Activated CD4-positive, alpha-beta T cell treated with anti-CD3 and anti-CD28 coated beads, Interleukin-2, amount 10 ng/mL, durations not matched to agents 7 days and 5 days (primary cell): ENCODE measurements at regions not wholly inside any gene's neighbourhood (a gene's known extent, or its start where the extent isn't known, plus 50 kb on each side); places are given as distances from the start of the nearest gene placed in this dataset.
"Not testable (repeated sequence)": the region's sequence is repeated elsewhere in the genome, so short reads cannot be mapped to it uniquely, and the experiment has no call there.

Source experiments
- CTCF ChIA-PET: fragments of 350-600 bp; sonication (Branson Sonifier 250); formaldehyde crosslinking; loops from one replicate; lab custom pipeline; 2021; ENCODE audit warnings: antibody characterized with exemption; lab: Charles Lee
- POLR2A ChIA-PET: fragments of 350-600 bp; sonication (Branson Sonifier 250); formaldehyde crosslinking; loops from one replicate; lab custom pipeline; 2021; ENCODE audit warnings: antibody characterized with exemption; lab: Charles Lee
- DNase-seq: peaks from one replicate; pipeline ENCODE4 v3.0.0-alpha.2; 2020
- H3K27ac Mint-ChIP-seq: one replicate; pipeline ENCODE4 v1.8.0; 2021; ENCODE audit warnings: mild to moderate bottlenecking, moderate library complexity, mixed read lengths
- H3K27me3 Mint-ChIP-seq: one replicate; pipeline ENCODE4 v1.8.0; 2021; ENCODE audit warnings: mixed read lengths
- H3K36me3 Mint-ChIP-seq: one replicate; pipeline ENCODE4 v1.8.0; 2021; ENCODE audit warnings: low read depth, mixed read lengths
- H3K4me1 Mint-ChIP-seq: one replicate; pipeline ENCODE4 v1.8.0; 2021; ENCODE audit warnings: mixed read lengths
- H3K4me3 Mint-ChIP-seq: one replicate; pipeline ENCODE4 v1.8.0; 2021; ENCODE audit warnings: mild to moderate bottlenecking, moderate library complexity, mixed read lengths
- H3K9me3 Mint-ChIP-seq: one replicate; pipeline ENCODE4 v1.8.0; 2021; ENCODE audit warnings: mixed read lengths

DNA sequence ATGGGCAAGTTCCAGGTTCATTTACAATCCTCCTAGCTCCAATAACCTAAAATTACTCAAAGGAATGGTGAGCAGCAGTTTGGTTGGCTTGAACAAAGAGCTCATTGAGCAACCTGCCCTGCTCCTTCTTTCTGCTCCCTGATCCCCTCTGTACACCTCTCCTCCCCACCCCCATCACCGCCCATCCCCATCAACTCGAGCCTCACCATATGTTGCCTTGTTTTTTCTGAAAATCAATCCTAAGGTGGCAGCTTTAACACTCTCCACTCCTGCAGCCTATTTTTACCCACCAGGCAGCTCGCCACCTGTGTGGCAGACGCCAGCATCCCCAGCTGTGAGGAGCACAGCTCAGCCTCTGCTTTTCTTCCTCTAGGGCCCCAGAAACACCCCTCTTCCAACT is 533.4 kb upstream of the BRINP1 start:
- Mint-ChIP-seq H3K9me3 (no peaks in the 10 kb centered on the region), H3K27ac (no peak overlapping the region), H3K4me3 (no peak overlapping the region), H3K36me3 (no peaks in the 10 kb centered on the region), H3K4me1 (no peaks in the 10 kb centered on the region), H3K27me3 (no peaks in the 10 kb centered on the region)
- CTCF ChIA-PET = no interaction called here
- no peak for DNase-seq
- POLR2A ChIA-PET = no interaction called here

- no peaks in the 10 kb centered on the region for H3K4me1 Mint-ChIP-seq
- ChIA-PET POLR2A (no interaction called here), CTCF (no interaction called here)
- H3K4me3 Mint-ChIP-seq = no peak overlapping the region
- H3K27ac Mint-ChIP-seq = no peak overlapping the region
- H3K9me3 Mint-ChIP-seq = no peaks in the 10 kb centered on the region
- H3K36me3 Mint-ChIP-seq = no peaks in the 10 kb centered on the region
- no peaks in the 10 kb centered on the region for H3K27me3 Mint-ChIP-seq
- DNase-seq = no peak
Measured at GRCh38 chr9:119898316-119898715, 529.1 kb upstream of the BRINP1 start.

DNA sequence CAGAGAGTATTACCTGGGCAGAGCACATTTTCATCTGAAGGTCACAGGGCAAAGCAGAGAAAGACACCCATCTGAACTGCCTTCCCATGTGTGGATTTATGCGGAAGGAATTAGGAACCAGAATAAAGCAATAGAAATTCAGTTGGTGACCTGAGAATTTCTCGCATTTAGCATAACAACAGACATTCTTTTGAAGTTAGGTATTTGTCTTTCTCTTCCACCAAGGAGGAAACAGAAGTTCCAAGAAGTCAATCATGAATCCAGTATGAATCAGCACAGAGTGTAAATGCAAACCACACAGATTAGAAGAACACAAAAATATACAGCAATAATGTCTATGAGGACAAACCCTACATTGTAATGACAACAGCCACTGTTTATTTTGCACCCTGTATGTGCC is 515.2 kb upstream of the BRINP1 start:
- Mint-ChIP-seq H3K4me1 (no peaks in the 10 kb centered on the region), H3K9me3 (no peaks in the 10 kb centered on the region), H3K27me3 (no peaks in the 10 kb centered on the region), H3K36me3 (no peaks in the 10 kb centered on the region), H3K27ac (no peak overlapping the region), H3K4me3 (no peak overlapping the region)
- CTCF ChIA-PET = no interaction called here
- POLR2A ChIA-PET = no interaction called here
- no peak for DNase-seq

DNA sequence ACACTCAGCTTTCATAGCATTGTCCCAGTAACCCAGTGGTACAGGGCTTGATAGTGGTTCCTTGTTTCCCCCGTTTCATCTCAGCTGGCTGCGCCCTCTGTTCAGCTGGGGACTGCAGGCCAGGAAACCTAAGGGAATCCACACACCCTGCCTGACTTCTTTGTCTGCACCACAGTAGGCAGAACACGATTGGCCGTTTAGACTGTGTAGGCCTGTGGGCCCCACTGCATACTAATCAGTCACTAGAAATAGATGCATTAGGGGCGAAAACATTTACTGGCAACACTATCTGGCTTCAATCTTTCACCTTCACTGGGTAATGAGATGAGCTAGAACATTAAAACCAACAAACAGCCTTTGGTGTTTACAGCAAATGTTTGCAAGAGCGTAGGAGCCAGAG is 512.7 kb upstream of the BRINP1 start:
- CTCF ChIA-PET = interaction anchor here (1.2 kb wide), 1 partner anchor 12 kb away, joined by 3 read pairs; no protein-coding TSS in a partner anchor
- no peaks in the 10 kb centered on the region for H3K9me3 Mint-ChIP-seq
- H3K27ac Mint-ChIP-seq = no peak overlapping the region
- H3K4me1 Mint-ChIP-seq = no peaks in the 10 kb centered on the region
- no peak overlapping the region for H3K4me3 Mint-ChIP-seq
- no peaks in the 10 kb centered on the region for H3K27me3 Mint-ChIP-seq
- no peaks in the 10 kb centered on the region for H3K36me3 Mint-ChIP-seq
- POLR2A ChIA-PET = no interaction called here
- no peak for DNase-seq

GRCh38 chr9:119880361-119880760 is 511.1 kb upstream of the BRINP1 start:
- DNase-seq = no peak
- POLR2A ChIA-PET = no interaction called here
- no peaks in the 10 kb centered on the region for H3K9me3 Mint-ChIP-seq
- H3K27me3 Mint-ChIP-seq = no peaks in the 10 kb centered on the region
- H3K36me3 Mint-ChIP-seq = no peaks in the 10 kb centered on the region
- CTCF ChIA-PET = no interaction called here
- H3K4me3 Mint-ChIP-seq = no peak overlapping the region
- H3K4me1 Mint-ChIP-seq = no peaks in the 10 kb centered on the region
- no peak overlapping the region for H3K27ac Mint-ChIP-seq

DNA sequence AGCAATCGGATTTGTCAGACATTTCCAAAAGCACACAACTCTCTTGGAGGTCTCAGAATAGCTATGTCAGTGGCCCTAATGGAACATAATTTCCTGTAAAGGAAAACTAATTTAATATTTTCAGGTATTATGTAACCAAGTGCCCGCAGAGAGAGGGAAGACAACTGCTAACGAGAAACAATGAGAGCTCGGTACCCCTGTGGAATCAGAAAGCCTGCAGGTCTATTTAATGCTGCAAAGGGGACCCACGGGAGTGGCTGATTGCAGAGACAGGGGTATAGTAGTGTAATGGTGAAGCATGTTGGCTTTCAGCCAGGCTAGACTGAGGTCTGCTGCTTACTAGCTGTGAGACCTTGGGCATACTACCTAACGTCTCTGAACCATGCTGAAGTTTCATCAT is 508.1 kb upstream of the BRINP1 start:
- Mint-ChIP-seq H3K27ac (no peak overlapping the region), H3K27me3 (no peaks in the 10 kb centered on the region), H3K36me3 (no peaks in the 10 kb centered on the region), H3K4me3 (no peak overlapping the region), H3K4me1 (no peaks in the 10 kb centered on the region), H3K9me3 (no peaks in the 10 kb centered on the region)
- ChIA-PET POLR2A (no interaction called here), CTCF (no interaction called here)
- DNase-seq = no peak

- ChIA-PET POLR2A (no interaction called here), CTCF (no interaction called here)
- Mint-ChIP-seq H3K4me1 (no peaks in the 10 kb centered on the region), H3K27me3 (no peaks in the 10 kb centered on the region), H3K27ac (no peak overlapping the region), H3K4me3 (no peak overlapping the region), H3K9me3 (no peaks in the 10 kb centered on the region), H3K36me3 (no peaks in the 10 kb centered on the region)
- no peak for DNase-seq
Measured at GRCh38 chr9:119873877-119874276, 504.6 kb upstream of the BRINP1 start.

GRCh38 chr9:119870251-119870650 is 501.0 kb upstream of the BRINP1 start:
- DNase-seq, H3K27ac Mint-ChIP-seq, POLR2A ChIA-PET, H3K27me3 Mint-ChIP-seq, H3K36me3 Mint-ChIP-seq, H3K4me1 Mint-ChIP-seq, H3K9me3 Mint-ChIP-seq, H3K4me3 Mint-ChIP-seq: not testable (repeated sequence)
- CTCF ChIA-PET = interaction anchor here (1.3 kb wide), 1 partner anchor 11 kb away, joined by 3 read pairs; no protein-coding TSS in a partner anchor

DNA sequence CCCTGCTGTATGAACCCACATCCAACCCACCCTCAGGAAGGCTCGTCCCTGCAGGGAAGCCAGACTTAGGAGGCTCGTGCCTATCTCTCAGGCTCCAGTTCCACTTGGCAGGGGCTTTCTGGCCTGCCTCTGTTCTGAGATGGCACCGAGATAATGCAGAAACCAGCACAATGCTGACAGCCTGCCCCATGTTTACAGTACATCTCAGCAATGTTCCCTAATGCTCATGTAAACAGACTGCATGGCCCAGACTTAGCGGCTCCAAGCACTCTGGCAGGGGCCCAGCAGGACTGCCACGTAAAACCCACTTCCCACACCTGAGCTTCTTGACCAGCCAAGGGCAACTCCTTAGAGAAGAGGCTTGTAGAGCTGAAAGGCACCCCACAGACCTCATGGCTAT is 499.5 kb upstream of the BRINP1 start:
- Mint-ChIP-seq H3K27ac (no peak overlapping the region), H3K27me3 (no peaks in the 10 kb centered on the region), H3K36me3 (no peaks in the 10 kb centered on the region), H3K4me1 (no peaks in the 10 kb centered on the region), H3K4me3 (no peak overlapping the region), H3K9me3 (no peaks in the 10 kb centered on the region)
- ChIA-PET CTCF (no interaction called here), POLR2A (no interaction called here)
- no peak for DNase-seq

DNA sequence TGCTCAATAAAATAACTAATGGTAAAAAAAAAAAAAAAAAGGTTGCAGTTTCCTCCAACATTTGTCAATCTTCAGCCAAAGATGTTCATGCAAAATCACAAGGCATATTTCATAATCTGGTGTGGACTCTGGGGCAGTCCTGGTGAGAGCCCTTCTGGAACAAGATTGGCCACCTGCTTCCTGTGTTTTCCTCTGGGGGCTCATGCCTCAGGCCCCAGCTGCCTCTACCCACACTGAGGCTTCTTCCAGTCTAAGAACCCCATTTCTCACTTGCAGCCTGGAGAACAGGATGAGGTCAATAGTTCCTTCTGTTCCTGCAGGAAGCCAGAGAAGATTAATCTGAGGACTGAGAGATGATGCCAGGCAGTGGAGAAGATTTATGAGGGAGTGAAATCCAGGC is 492.6 kb upstream of the BRINP1 start:
- no peak for DNase-seq
- H3K9me3 Mint-ChIP-seq = no peaks in the 10 kb centered on the region
- no peak overlapping the region for H3K4me3 Mint-ChIP-seq
- H3K27ac Mint-ChIP-seq = no peak overlapping the region
- ChIA-PET POLR2A (no interaction called here), CTCF (no interaction called here)
- no peaks in the 10 kb centered on the region for H3K4me1 Mint-ChIP-seq
- no peaks in the 10 kb centered on the region for H3K36me3 Mint-ChIP-seq
- no peaks in the 10 kb centered on the region for H3K27me3 Mint-ChIP-seq

DNA sequence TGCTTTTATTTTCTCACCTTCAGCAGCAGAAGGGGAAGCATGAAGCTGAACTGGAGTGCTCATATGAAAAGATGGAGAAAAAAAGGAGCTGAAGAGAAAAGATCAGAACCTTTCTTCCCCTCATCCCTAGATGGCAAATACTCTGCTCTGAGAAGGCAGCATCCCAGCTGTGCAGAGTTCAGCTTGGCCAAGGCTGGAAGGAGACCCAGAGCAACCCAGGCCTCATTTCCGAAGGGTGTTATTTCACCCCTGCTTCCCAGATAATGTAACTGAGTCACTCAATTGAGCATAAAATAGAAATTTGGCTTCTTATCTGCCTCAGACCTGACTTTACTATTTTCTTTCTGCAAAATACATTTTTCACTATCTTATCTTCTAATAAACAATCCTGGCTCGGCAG is 489.9 kb upstream of the BRINP1 start:
- CTCF ChIA-PET = no interaction called here
- H3K27ac Mint-ChIP-seq = no peak overlapping the region
- H3K9me3 Mint-ChIP-seq = no peaks in the 10 kb centered on the region
- no peak overlapping the region for H3K4me3 Mint-ChIP-seq
- no peaks in the 10 kb centered on the region for H3K36me3 Mint-ChIP-seq
- DNase-seq = no peak
- POLR2A ChIA-PET = no interaction called here
- no peaks in the 10 kb centered on the region for H3K4me1 Mint-ChIP-seq
- H3K27me3 Mint-ChIP-seq = no peaks in the 10 kb centered on the region

GRCh38 chr9:119853126-119853525 is 483.9 kb upstream of the BRINP1 start:
- H3K27me3 Mint-ChIP-seq = no peaks in the 10 kb centered on the region
- H3K36me3 Mint-ChIP-seq = no peaks in the 10 kb centered on the region
- H3K4me1 Mint-ChIP-seq = no peaks in the 10 kb centered on the region
- no peak overlapping the region for H3K4me3 Mint-ChIP-seq
- H3K27ac Mint-ChIP-seq = no peak overlapping the region
- CTCF ChIA-PET = no interaction called here
- no peaks in the 10 kb centered on the region for H3K9me3 Mint-ChIP-seq
- no peak for DNase-seq
- POLR2A ChIA-PET = no interaction called here

GRCh38 chr9:119852390-119852789 is 483.2 kb upstream of the BRINP1 start:
- POLR2A ChIA-PET = no interaction called here
- Mint-ChIP-seq H3K4me3 (no peak overlapping the region), H3K27ac (no peak overlapping the region), H3K36me3 (no peaks in the 10 kb centered on the region), H3K9me3 (no peaks in the 10 kb centered on the region), H3K27me3 (no peaks in the 10 kb centered on the region), H3K4me1 (no peaks in the 10 kb centered on the region)
- no peak for DNase-seq
- CTCF ChIA-PET = no interaction called here

GRCh38 chr9:119844431-119844830 is 475.2 kb upstream of the BRINP1 start:
- Mint-ChIP-seq H3K36me3 (no peaks in the 10 kb centered on the region), H3K27ac (no peak overlapping the region), H3K27me3 (no peaks in the 10 kb centered on the region), H3K4me1 (no peaks in the 10 kb centered on the region), H3K9me3 (peaks cover 4% of the 10 kb centered on the region), H3K4me3 (no peak overlapping the region)
- POLR2A ChIA-PET = no interaction called here
- CTCF ChIA-PET = no interaction called here
- no peak for DNase-seq
